COR-L47 (cell line): ENCODE measurements at regions not wholly inside any gene's neighbourhood (a gene's known extent, or its start where the extent isn't known, plus 50 kb on each side); places are given as distances from the start of the nearest gene placed in this dataset.

Experiments used
- DNase-seq: peaks from one replicate; lab custom pipeline; 2025; lab: John Stamatoyannopoulos, UW

GRCh38 chr3:150063237-150063636 is 92.5 kb upstream of the PFN2 start:
- DNase-seq, result no peak

GRCh38 chr3:150062492-150062891 is 91.8 kb upstream of the PFN2 start:
- no peak for DNase-seq

GRCh38 chr3:150061288-150062024 is 90.8 kb upstream of the PFN2 start:
- DNase-seq, result no peak

GRCh38 chr3:150059729-150060128 is 89.0 kb upstream of the PFN2 start:
- peak; percentile 76 for DNase-seq

GRCh38 chr3:150059241-150059640 is 88.5 kb upstream of the PFN2 start:
- no peak for DNase-seq

GRCh38 chr3:150057227-150057626 is 86.5 kb upstream of the PFN2 start:
- DNase-seq, result no peak

GRCh38 chr3:150055332-150055731 is 84.6 kb upstream of the PFN2 start:
- DNase-seq, result no peak

- DNase-seq, result no peak
Observed at GRCh38 chr3:150054635-150055034, 83.9 kb upstream of the PFN2 start.

GRCh38 chr3:150050510-150050909 is 79.8 kb upstream of the PFN2 start:
- no peak for DNase-seq

GRCh38 chr3:150049317-150049716 is 78.6 kb upstream of the PFN2 start:
- DNase-seq, result no peak

- DNase-seq, result no peak
Observed at GRCh38 chr3:150041877-150042276, 71.2 kb upstream of the PFN2 start.

GRCh38 chr3:150040097-150040496 is 69.4 kb upstream of the PFN2 start:
- DNase-seq, result no peak

GRCh38 chr3:150038830-150039229 is 68.1 kb upstream of the PFN2 start:
- no peak for DNase-seq

GRCh38 chr3:150036780-150037179 is 66.1 kb upstream of the PFN2 start:
- DNase-seq, result no peak

GRCh38 chr3:150035910-150036612 is 65.4 kb upstream of the PFN2 start:
- DNase-seq, result no peak

- DNase-seq, result peak; percentile 69
Observed at GRCh38 chr3:150035301-150035779, 64.6 kb upstream of the PFN2 start.

- peak; percentile 97 for DNase-seq
Observed at GRCh38 chr3:150033721-150034120, 63.0 kb upstream of the PFN2 start.

GRCh38 chr3:150030841-150031240 is 60.1 kb upstream of the PFN2 start:
- DNase-seq, result no peak

GRCh38 chr3:150023239-150023636 is 52.5 kb upstream of the PFN2 start:
- DNase-seq, result no peak

GRCh38 chr3:150022381-150023238 is 51.9 kb upstream of the PFN2 start:
- DNase-seq, result no peak

- no peak for DNase-seq
Observed at GRCh38 chr3:150020527-150020926, 49.8 kb upstream of the PFN2 start.
